K562 (cell line): ENCODE measurements at regions not wholly inside any gene's neighbourhood (a gene's known extent, or its start where the extent isn't known, plus 50 kb on each side); places are given as distances from the start of the nearest gene placed in this dataset.

Experiments
- ATAC-seq: fragments of 200-7000 bp; cut with Tn5 transposase; 3 replicates; pipeline ENCODE4 v1.9.1; 2020; ENCODE audit warnings: moderate library complexity
- BruUV-seq: library from RNA; stranded (reverse); fragments of 400-500 nt; replicated peaks from 2 replicates; lab custom pipeline; 2021; lab: Mats Ljungman, UMichigan
- CTCF ChIA-PET: fragments of 300-600 bp; formaldehyde crosslinking; extraction: SDS; loops from one replicate; lab custom pipeline; 2021; ENCODE audit warnings: low intra/inter-chr PET ratio; lab: Yijun Ruan, JAX
- POLR2A ChIA-PET: fragments of 300-600, 350-650 bp; sonication (Branson Sonifier 250); formaldehyde crosslinking; extraction: SDS; loops from one replicate; lab custom pipeline; 2021; ENCODE audit warnings: antibody characterized with exemption, inconsistent platforms; lab: Yijun Ruan, JAX
- DNase-seq, 4 experiments: peaks; one replicate each; pipeline versions ENCODE4 v3.0.0 to v3.0.0-alpha.2; 2011 to 2018; ENCODE audit warnings: low spot score in 3 of 4, mixed read lengths in 3 of 4; ENCODE audit errors: extremely low read depth in 1 of 4
- FAIRE-seq: peaks from 2 replicates; lab custom pipeline; 2011; peaks lifted over from hg19 to GRCh38; lab: Jason Lieb, UNC
- H2AFZ ChIP-seq: 2 replicates; pipeline ENCODE4 v1.6.0; 2011; ENCODE audit warnings: low read depth, low read length, control low read depth, inconsistent platforms
- H3K27ac ChIP-seq: fragments of 200-600 bp; 3 replicates; pipeline ENCODE4 v1.8.0; 2011; ENCODE audit warnings: low read depth, mild to moderate bottlenecking, control low read depth, inconsistent platforms, low read length, moderate library complexity, mixed read lengths; ENCODE audit errors: extremely low read depth
- H3K27me3 ChIP-seq, 2 experiments: fragments of 300-600 bp in 1 of 2; 2 replicates in 1 of 2; 3 replicates in 1 of 2; pipeline versions ENCODE4 v1.6.0 to v1.8.0; 2011; ENCODE audit warnings: inconsistent platforms in 2 of 2, low read length in 2 of 2, mild to moderate bottlenecking in 1 of 2, mixed read lengths in 1 of 2, moderate library complexity in 1 of 2; ENCODE audit not compliant: control insufficient read depth in 2 of 2, insufficient read depth in 2 of 2
- H3K36me3 ChIP-seq: fragments of 300-600 bp; 3 replicates; pipeline ENCODE4 v1.8.0; 2011; ENCODE audit warnings: mild to moderate bottlenecking, low read length, inconsistent platforms; ENCODE audit not compliant: control insufficient read depth, insufficient read depth
- H3K4me1 ChIP-seq, 2 experiments: fragments of 200-600 bp in 1 of 2; replicated peaks in 1 of 2; 2 replicates in 1 of 2; 3 replicates in 1 of 2; pipeline versions ENCODE4 v1.5.1 to v1.8.0; 2011; ENCODE audit warnings: inconsistent platforms in 2 of 2, low read length in 2 of 2, mild to moderate bottlenecking in 1 of 2, mixed read lengths in 1 of 2, moderate library complexity in 1 of 2; ENCODE audit not compliant: control insufficient read depth in 2 of 2, insufficient read depth in 2 of 2
- H3K4me2 ChIP-seq: 2 replicates; pipeline ENCODE4 v1.6.1; 2011; ENCODE audit warnings: low read length, control low read depth, inconsistent platforms, mixed read lengths; ENCODE audit not compliant: insufficient read depth
- H3K4me3 ChIP-seq: fragments of 200-600 bp; sonication (generic), shearing (Covaris generic); 2 replicates; pipeline ENCODE4 v1.5.1; 2016; ENCODE audit warnings: control low read depth, inconsistent platforms
- H3K79me2 ChIP-seq: fragments of 200-600 bp; 3 replicates; pipeline ENCODE4 v1.8.0; 2011; ENCODE audit warnings: low read length, inconsistent platforms; ENCODE audit not compliant: control insufficient read depth, insufficient read depth
- H3K9ac ChIP-seq, 2 experiments: 2 replicates each; pipeline versions ENCODE4 v1.6.0 to v1.6.1; 2011; ENCODE audit warnings: low read depth in 2 of 2, low read length in 2 of 2, control low read depth in 1 of 2, inconsistent platforms in 1 of 2, mild to moderate bottlenecking in 1 of 2, mixed read lengths in 1 of 2; ENCODE audit not compliant: insufficient read depth in 1 of 2
- H3K9me1 ChIP-seq: one replicate; pipeline ENCODE4 v1.6.0; 2011; ENCODE audit warnings: inconsistent platforms, mild to moderate bottlenecking, low read length, moderate library complexity; ENCODE audit not compliant: control insufficient read depth, insufficient read depth
- H3K9me3 ChIP-seq: replicated peaks from 2 replicates; pipeline ENCODE4 v1.5.1; 2011; ENCODE audit warnings: low read depth, low read length, inconsistent platforms; ENCODE audit not compliant: control insufficient read depth, insufficient read depth
- H4K20me1 ChIP-seq: replicated peaks from 2 replicates; pipeline ENCODE4 v1.6.1; 2011; ENCODE audit warnings: low read length, inconsistent platforms, mixed read lengths; ENCODE audit not compliant: control insufficient read depth, insufficient read depth
- MAZ ChIP-seq, 2 experiments: fragments of 450-650 bp in 1 of 2; sonication (generic) in 1 of 2; formaldehyde crosslinking; IDR thresholded peaks in 1 of 2; conservative IDR thresholded peaks in 1 of 2; 2 replicates each; pipeline versions ENCODE4 v1.4.0 to v1.5.0; 2020; ENCODE audit warnings: mild to moderate bottlenecking in 1 of 2, missing genetic modification reagents in 1 of 2
- RNF2 ChIP-seq: sonication (generic); IDR thresholded peaks from 2 replicates; pipeline ENCODE4 v1.6.1; 2016
- ZEB2 ChIP-seq: fragments of 450-650 bp; IDR thresholded peaks from 2 replicates; pipeline ENCODE4 v1.6.1; 2016
- ZNF347 ChIP-seq: fragments of 450-650 bp; formaldehyde crosslinking; IDR thresholded peaks from 2 replicates; pipeline ENCODE4 v1.4.0; 2020; ENCODE audit warnings: low read depth, mild to moderate bottlenecking, moderate library complexity
- whole genome bisulfite sequencing: fragments of 100-300 bp; shearing (Covaris generic); methylation state at CpG from one replicate; pipeline ENCODE4 v1.1.6; 2016; ENCODE audit warnings: low coverage, mixed read lengths; ENCODE audit not compliant: insufficient coverage; ENCODE audit errors: missing lambda C conversion rate; 5-methylcytosine and 5-hydroxymethylcytosine counted together
- in situ Hi-C: fragments of 300-500 bp; cut with MboI; formaldehyde crosslinking; loops from 4 replicates; pipeline ENCODE4 v1.15.0; 2018; ENCODE audit warnings: inconsistent platforms, mixed read lengths
- intact Hi-C: fragments of 100-400 bp; cut with micrococcal nuclease; formaldehyde crosslinking; loops from 2 replicates; pipeline ENCODE4 v1.14.2; 2022
- TF ChIP-seq, protein P1 (sequence below): fragments of 250-450 bp; sonication (Bioruptor Pico); IDR thresholded peaks from 2 replicates; pipeline ENCODE4 v1.4.0; 2020; ENCODE audit warnings: borderline replicate concordance
- TF ChIP-seq, protein P2 (sequence below): sonication (generic); formaldehyde crosslinking; IDR thresholded peaks from 2 replicates; pipeline ENCODE4 v1.9.0; 2022; ENCODE audit warnings: mild to moderate bottlenecking, missing genetic modification reagents

DNA sequence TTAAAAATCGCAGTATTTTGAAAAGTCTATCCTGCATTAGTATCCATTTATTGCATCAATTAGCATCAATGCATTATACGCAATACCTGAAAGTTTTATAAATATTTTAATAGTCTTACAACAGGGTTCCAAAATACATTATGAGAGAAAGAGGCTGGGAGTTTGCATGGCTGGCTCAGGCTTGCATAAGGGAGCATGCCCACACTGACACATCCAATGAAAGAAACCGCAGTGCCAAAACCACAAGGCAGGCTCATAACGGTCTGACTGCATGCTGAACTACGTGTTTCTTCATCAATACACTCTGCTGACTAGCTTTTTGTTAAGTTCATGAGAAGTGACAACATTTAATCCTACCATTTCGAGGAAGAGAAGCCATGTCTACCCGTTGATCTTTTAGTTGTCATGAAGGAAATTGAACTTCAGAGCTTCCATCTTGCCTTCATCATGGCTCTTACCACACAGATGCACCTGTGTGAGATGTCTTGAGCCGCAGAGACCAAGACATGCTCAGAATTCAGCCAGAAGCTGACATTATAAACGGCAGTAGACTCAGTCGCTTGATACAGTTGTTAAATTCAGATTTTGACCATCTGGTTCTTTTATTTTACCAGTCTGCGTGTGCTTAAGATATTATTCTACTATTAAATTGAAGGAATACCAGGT lies 168.8 kb upstream of the FRG1 start:
- Histone ChIP-seq H3K9me1 (no peaks in the 10 kb centered on the region), H3K4me3 (no peak overlapping the region), H2AFZ (no peak overlapping the region), H3K4me2 (no peak overlapping the region), H3K27ac (no peak overlapping the region), H3K27me3 (no peaks in the 10 kb centered on the region), H3K9me3 (no peaks in the 10 kb centered on the region), H4K20me1 (no peaks in the 10 kb centered on the region), H3K4me1 (no peaks in the 10 kb centered on the region), H3K9ac (no peak overlapping the region), H3K36me3 (no peaks in the 10 kb centered on the region), H3K79me2 (no peaks in the 10 kb centered on the region)
- in situ Hi-C loops = no loop called here
- WGBS = 0% methylated on average over 11 of the region's 11 CpGs
- ChIA-PET POLR2A (no interaction called here), CTCF (no interaction called here)
- FAIRE-seq (no peak), ATAC-seq (no peak), DNase-seq (no peak)
- intact Hi-C loops = no loop called here
- TF ChIP-seq MAZ (CRISPR knock-in tag; conservative IDR thresholded peaks at IDR 0.05 in 1 of 2, IDR thresholded peaks at IDR 0.05 in 1 of 2) = no peak
- TF ChIP-seq ZNF347 (CRISPR knock-in tag) = no peak
- TF ChIP-seq, protein P1, sequence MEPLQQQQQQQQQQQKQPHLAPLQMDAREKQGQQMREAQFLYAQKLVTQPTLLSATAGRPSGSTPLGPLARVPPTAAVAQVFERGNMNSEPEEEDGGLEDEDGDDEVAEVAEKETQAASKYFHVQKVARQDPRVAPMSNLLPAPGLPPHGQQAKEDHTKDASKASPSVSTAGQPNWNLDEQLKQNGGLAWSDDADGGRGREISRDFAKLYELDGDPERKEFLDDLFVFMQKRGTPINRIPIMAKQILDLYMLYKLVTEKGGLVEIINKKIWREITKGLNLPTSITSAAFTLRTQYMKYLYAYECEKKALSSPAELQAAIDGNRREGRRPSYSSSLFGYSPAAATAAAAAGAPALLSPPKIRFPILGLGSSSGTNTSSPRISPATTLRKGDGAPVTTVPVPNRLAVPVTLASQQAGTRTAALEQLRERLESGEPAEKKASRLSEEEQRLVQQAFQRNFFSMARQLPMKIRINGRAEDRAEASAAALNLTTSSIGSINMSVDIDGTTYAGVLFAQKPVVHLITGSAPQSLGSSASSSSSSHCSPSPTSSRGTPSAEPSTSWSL (CRISPR knock-in tag) = no peak
- TF ChIP-seq ZEB2 = no peak
- TF ChIP-seq, protein P2, sequence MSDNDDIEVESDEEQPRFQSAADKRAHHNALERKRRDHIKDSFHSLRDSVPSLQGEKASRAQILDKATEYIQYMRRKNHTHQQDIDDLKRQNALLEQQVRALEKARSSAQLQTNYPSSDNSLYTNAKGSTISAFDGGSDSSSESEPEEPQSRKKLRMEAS = no peak
- TF ChIP-seq RNF2 = no peak
- BruUV-seq = no TSS peak
